Posterior cingulate gyrus (tissue), 11 donors: ENCODE measurements at regions not wholly inside any gene's neighbourhood (a gene's known extent, or its start where the extent isn't known, plus 50 kb on each side); places are given as distances from the start of the nearest gene placed in this dataset.
A peak's percentile ranks its signal among the peaks of the same experiment; 100 is the strongest.
"Not testable (repeated sequence)": the region's sequence is repeated elsewhere in the genome, so short reads cannot be mapped to it uniquely, and the experiment has no call there.

ENCODE experiments used
- DNase-seq, 10 donors: peaks; one replicate each; pipeline versions ENCODE4 v3.0.0 to v3.0.0-alpha.2; 2020 to 2021; ENCODE audit warnings: mixed read lengths in 3 of 10
- intact Hi-C: fragments of 100-400 bp; cut with DNase I; formaldehyde crosslinking; loops from one replicate; pipeline ENCODE4 v1.15.1; 2023

- DNase-seq: peak; percentile 94 to 99 (median 96)
- intact Hi-C loops: loop anchor here (2.0 to 5.0 kb wide), 2 partner anchors 70 to 182 kb away; no protein-coding TSS in a partner anchor
Observed at GRCh38 chr13:33542309-33543088, 256.9 kb upstream of the STARD13 start.

GRCh38 chr13:33543089-33543459, 257.5 kb upstream of the STARD13 start:
- no peak for DNase-seq
- intact Hi-C loops: loop anchor here (2.0 to 5.0 kb wide), 2 partner anchors 69 to 182 kb away; no protein-coding TSS in a partner anchor

GRCh38 chr13:33543631-33544265, 258.2 kb upstream of the STARD13 start:
- no peak for DNase-seq
- intact Hi-C loops: loop anchor here (2.0 to 5.0 kb wide), 2 partner anchors 69 to 181 kb away; no protein-coding TSS in a partner anchor

- intact Hi-C loops: loop anchor here (5.0 kb wide), 1 partner anchor 68 kb away; no protein-coding TSS in a partner anchor
- DNase-seq: no peak
Observed at GRCh38 chr13:33544308-33544707, 258.8 kb upstream of the STARD13 start.

- intact Hi-C loops: no loop called here
- DNase-seq: no peak
Observed at GRCh38 chr13:33545492-33545891, 259.9 kb upstream of the STARD13 start.

GRCh38 chr13:33547035-33547434, 261.5 kb upstream of the STARD13 start:
- intact Hi-C loops: no loop called here

GRCh38 chr13:33548069-33548468, 262.5 kb upstream of the STARD13 start:
- intact Hi-C loops: no loop called here

More at GRCh38 chr13:33547035-33547434, 261.5 kb upstream of the STARD13 start:
- DNase-seq: no peak

GRCh38 chr13:33550276-33550675, 264.7 kb upstream of the STARD13 start:
- intact Hi-C loops: no loop called here
- DNase-seq: no peak

More at GRCh38 chr13:33548069-33548468, 262.5 kb upstream of the STARD13 start:
- no peak for DNase-seq

- intact Hi-C loops: no loop called here
- no peak for DNase-seq
Observed at GRCh38 chr13:33550885-33551284, 265.3 kb upstream of the STARD13 start.

GRCh38 chr13:33554919-33555791, 262.8 kb upstream of the RFC3 start:
- intact Hi-C loops: no loop called here
- no peak for DNase-seq

- intact Hi-C loops: no loop called here
- no peak for DNase-seq
Observed at GRCh38 chr13:33556828-33557227, 261.1 kb upstream of the RFC3 start.

- intact Hi-C loops: no loop called here
- DNase-seq: no peak
Observed at GRCh38 chr13:33560726-33561125, 257.2 kb upstream of the RFC3 start.

- intact Hi-C loops: no loop called here
- DNase-seq: no peak
Observed at GRCh38 chr13:33561627-33562026, 256.3 kb upstream of the RFC3 start.

- no peak for DNase-seq
- intact Hi-C loops: no loop called here
Observed at GRCh38 chr13:33571618-33572017, 246.3 kb upstream of the RFC3 start.

- intact Hi-C loops, DNase-seq: not testable (repeated sequence)
Observed at GRCh38 chr13:33572322-33572721, 245.6 kb upstream of the RFC3 start.

GRCh38 chr13:33575378-33575777, 242.6 kb upstream of the RFC3 start:
- intact Hi-C loops: no loop called here

GRCh38 chr13:33577007-33577406, 240.9 kb upstream of the RFC3 start:
- intact Hi-C loops: no loop called here
- no peak for DNase-seq

More at GRCh38 chr13:33575378-33575777, 242.6 kb upstream of the RFC3 start:
- no peak for DNase-seq

- no peak for DNase-seq
Observed at GRCh38 chr13:33578786-33579185, 239.2 kb upstream of the RFC3 start.

GRCh38 chr13:33582121-33582520, 235.8 kb upstream of the RFC3 start:
- intact Hi-C loops: no loop called here
- DNase-seq: no peak

More at GRCh38 chr13:33578786-33579185, 239.2 kb upstream of the RFC3 start:
- intact Hi-C loops: no loop called here

- no peak for DNase-seq
- intact Hi-C loops: no loop called here
Observed at GRCh38 chr13:33583398-33583797, 234.6 kb upstream of the RFC3 start.

- intact Hi-C loops: no loop called here
- peak in 5 of 10 donors; percentile 29 to 90 (median 39) for DNase-seq
Observed at GRCh38 chr13:33590936-33591335, 227.0 kb upstream of the RFC3 start.
